Gastroesophageal sphincter (tissue), 4 donors: ENCODE measurements at regions not wholly inside any gene's neighbourhood (a gene's known extent, or its start where the extent isn't known, plus 50 kb on each side); places are given as distances from the start of the nearest gene placed in this dataset.
A peak's percentile ranks its signal among the peaks of the same experiment; 100 is the strongest.

ENCODE experiments used
- ATAC-seq: fragments of 150-250 bp; one replicate; pipeline ENCODE4 v1.9.1; 2016; ENCODE audit warnings: mild to moderate bottlenecking, moderate library complexity
- H3K27ac ChIP-seq, 4 donors: fragments of 200-600 bp; sonication (generic) in 3 of 4; 1 replicate in 3 of 4; 2 replicates in 1 of 4; pipeline ENCODE4 v1.5.1; 2016 to 2019
- H3K27me3 ChIP-seq: fragments of 200-600 bp; sonication (generic); one replicate; pipeline ENCODE4 v1.5.1; 2019
- H3K36me3 ChIP-seq, 2 donors: fragments of 200-600 bp; sonication (generic); one replicate each; pipeline ENCODE4 v1.5.1; 2019; ENCODE audit warnings: control low read depth in 1 of 2
- H3K4me1 ChIP-seq, 3 donors: fragments of 200-600 bp; sonication (generic); 1 replicate in 2 of 3; 2 replicates in 1 of 3; pipeline ENCODE4 v1.5.1; 2016 to 2019; ENCODE audit warnings: control low read depth in 2 of 3
- H3K4me3 ChIP-seq, 2 donors: fragments of 200-600 bp; sonication (generic); one replicate each; pipeline ENCODE4 v1.5.1; 2019; ENCODE audit warnings: mild to moderate bottlenecking in 1 of 2, moderate library complexity in 1 of 2
- H3K9me3 ChIP-seq, 3 donors: fragments of 200-600 bp; sonication (generic); one replicate each; pipeline ENCODE4 v1.5.1; 2017 to 2019; ENCODE audit warnings: control low read depth in 2 of 3
- CTCF ChIP-seq, 4 experiments: fragments of 200-600 bp in 2 of 4; fragments of 450-650 bp in 2 of 4; sonication (generic) in 1 of 4; IDR thresholded peaks; one replicate each; pipeline ENCODE4 v1.5.1; 2017 to 2019; ENCODE audit warnings: antibody characterized with exemption in 4 of 4, mild to moderate bottlenecking in 2 of 4, moderate library complexity in 2 of 4
- EP300 ChIP-seq: sonication (generic); formaldehyde crosslinking; IDR thresholded peaks from one replicate; pipeline ENCODE4 v1.6.1; 2017; ENCODE audit warnings: antibody characterized with exemption, mild to moderate bottlenecking
- POLR2A ChIP-seq, 2 donors: fragments of 450-650 bp; IDR thresholded peaks; one replicate each; pipeline ENCODE4 v1.6.1; 2017; ENCODE audit warnings: antibody characterized with exemption in 2 of 2, mild to moderate bottlenecking in 2 of 2, moderate library complexity in 1 of 2
- POLR2AphosphoS5 ChIP-seq: sonication (generic); formaldehyde crosslinking; IDR thresholded peaks from one replicate; pipeline ENCODE4 v1.6.1; 2017; ENCODE audit warnings: antibody characterized with exemption
- whole genome bisulfite sequencing, 2 donors: methylation state at CpG; one replicate each; pipeline ENCODE4 v1.1.5; 2018; ENCODE audit warnings: low coverage in 1 of 2; 5-methylcytosine and 5-hydroxymethylcytosine counted together

DNA sequence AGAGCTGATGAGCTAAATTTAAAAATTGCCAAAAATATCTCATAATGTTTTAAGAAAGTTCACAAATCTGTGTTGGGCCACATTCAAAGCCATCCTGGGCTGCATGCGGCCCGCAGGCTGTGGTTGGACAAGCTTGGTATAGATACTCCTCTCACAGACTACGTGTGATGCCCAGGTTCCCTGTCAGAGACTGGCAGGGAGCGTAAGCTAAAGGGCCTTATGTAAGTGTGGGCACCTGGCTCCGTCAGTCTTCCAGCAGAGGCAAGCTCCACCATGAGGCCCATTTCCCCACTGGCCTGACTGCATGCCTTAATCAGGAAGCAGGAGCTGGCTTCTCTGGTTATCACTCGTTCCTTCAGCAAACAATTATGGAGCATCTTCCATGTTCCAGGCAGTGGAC, 200.2 kb downstream of the FOXO1 start:
- H3K4me1 ChIP-seq: peaks cover 0 to 7% (median 0%) of the 10 kb centered on the region in 3 donors
- no peak overlapping the region for H3K4me3 ChIP-seq
- no peak overlapping the region for H3K27ac ChIP-seq
- no peak for ATAC-seq
- WGBS, 2 donors: 89% methylated on average over 6 of the region's 6 CpGs; no CpG with 5 or more reads in 1 of the 2 donors
- no peaks in the 10 kb centered on the region for H3K36me3 ChIP-seq
- TF ChIP-seq CTCF (IDR thresholded peaks at IDR 0.05) (no peak), EP300 (no peak)
- H3K9me3 ChIP-seq: no peaks in the 10 kb centered on the region
- H3K27me3 ChIP-seq: no peaks in the 10 kb centered on the region

DNA sequence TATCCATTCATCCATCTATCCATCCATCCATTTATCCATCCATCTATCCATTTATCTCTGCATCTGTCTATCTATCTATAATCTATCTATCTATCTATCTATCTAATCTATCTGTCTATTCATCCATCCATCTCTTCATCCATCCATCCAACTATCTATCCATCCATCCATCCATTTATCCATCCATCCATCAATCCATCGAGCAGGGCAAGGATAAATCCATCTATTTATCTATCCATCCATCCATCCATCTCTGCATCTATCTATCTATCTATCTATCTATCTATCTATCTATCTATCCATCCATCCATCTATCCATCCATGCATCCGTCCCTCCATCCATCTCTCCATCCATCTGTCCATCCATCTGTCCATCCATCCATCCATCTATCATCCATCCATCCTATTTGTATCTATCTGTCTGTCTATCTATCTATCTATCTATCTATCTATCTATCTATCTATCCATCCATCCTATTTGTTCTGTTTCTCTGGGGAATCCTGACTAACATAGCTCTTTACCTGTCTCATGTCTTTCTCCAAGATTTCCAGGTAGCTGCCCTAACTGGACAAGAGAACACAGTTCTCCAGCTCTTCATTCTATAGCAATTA, 198.1 kb downstream of the FOXO1 start:
- 77 to 93% methylated on average over 2 of the region's 2 CpGs for WGBS, 2 donors
- H3K4me1 ChIP-seq: peaks cover 0 to 9% (median 0%) of the 10 kb centered on the region in 3 donors
- H3K36me3 ChIP-seq: no peaks in the 10 kb centered on the region
- no peak overlapping the region for H3K27ac ChIP-seq
- no peaks in the 10 kb centered on the region for H3K27me3 ChIP-seq
- H3K4me3 ChIP-seq: no peak overlapping the region
- no peak for ATAC-seq
- TF ChIP-seq CTCF (IDR thresholded peaks at IDR 0.05): no peak
- TF ChIP-seq EP300: no peak
- TF ChIP-seq POLR2AphosphoS5: no peak
- no peak for TF ChIP-seq POLR2A (IDR thresholded peaks at IDR 0.05)
- H3K9me3 ChIP-seq: no peaks in the 10 kb centered on the region

- Histone ChIP-seq H3K27ac (peak overlapping the region in 3 of 4 donors; percentile 60 to 65 (median 64)), H3K9me3 (no peaks in the 10 kb centered on the region), H3K4me3 (no peak overlapping the region), H3K36me3 (no peaks in the 10 kb centered on the region), H3K4me1 (peaks cover 0 to 9% (median 0%) of the 10 kb centered on the region in 3 donors), H3K27me3 (no peaks in the 10 kb centered on the region)
- WGBS, 2 donors: 85 to 86% methylated on average over 5 to 6 of the region's 12 CpGs
- TF ChIP-seq EP300 (no peak), CTCF (IDR thresholded peaks at IDR 0.05) (no peak), POLR2AphosphoS5 (no peak), POLR2A (IDR thresholded peaks at IDR 0.05) (no peak)
- no peak for ATAC-seq
Measured at GRCh38 chr13:40469581-40470310, 196.7 kb downstream of the FOXO1 start.

DNA sequence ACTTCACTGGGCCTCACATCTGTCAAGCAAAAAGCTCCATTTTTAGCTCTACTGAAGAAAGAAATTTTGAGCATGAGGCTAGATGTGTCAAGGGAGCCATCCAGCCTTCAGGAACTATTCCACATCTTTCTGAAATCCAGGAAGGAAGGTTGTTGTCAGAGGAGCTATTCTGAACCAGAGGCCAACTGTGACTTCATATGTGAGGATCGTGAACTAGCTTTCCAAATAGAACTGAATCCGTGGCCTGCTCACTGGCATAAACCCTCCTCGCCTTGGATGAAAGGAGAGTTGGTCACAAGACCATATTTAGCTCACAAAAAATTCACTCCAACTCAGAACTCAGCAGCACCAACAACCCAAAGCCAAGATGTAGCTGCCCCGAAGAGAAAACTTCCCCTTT, 195.8 kb downstream of the FOXO1 start:
- 38 to 60% methylated on average over 2 to 4 of the region's 4 CpGs for WGBS, 2 donors
- ATAC-seq: peak; percentile 86

DNA sequence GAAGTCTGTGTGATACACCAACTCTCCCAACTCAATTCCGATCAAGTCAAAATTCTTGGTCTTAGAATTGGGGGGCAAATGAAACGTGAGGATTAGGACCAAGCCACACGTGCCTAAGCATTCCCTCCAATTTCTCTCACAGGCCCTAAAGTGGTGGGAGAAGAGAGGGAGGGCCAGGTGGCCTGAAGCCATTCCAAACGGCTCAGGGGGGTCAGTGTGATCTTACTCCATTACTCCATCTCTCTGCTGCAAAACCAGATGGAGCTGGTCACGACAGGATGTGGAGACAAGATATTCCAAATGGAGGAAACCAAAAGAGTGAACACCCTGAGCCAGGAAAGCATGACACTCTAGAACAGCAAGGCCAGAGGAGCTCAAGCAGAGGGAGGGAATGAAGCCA, 195.4 kb downstream of the FOXO1 start:
- Histone ChIP-seq H3K4me3 (no peak overlapping the region), H3K36me3 (no peaks in the 10 kb centered on the region), H3K27me3 (no peaks in the 10 kb centered on the region), H3K9me3 (no peaks in the 10 kb centered on the region), H3K4me1 (peaks cover 0 to 10% (median 0%) of the 10 kb centered on the region in 3 donors), H3K27ac (peak overlapping the region in 3 of 4 donors; percentile 54 to 65 (median 60))
- WGBS, 2 donors: 86 to 87% methylated on average over 4 to 5 of the region's 5 CpGs
- ATAC-seq: peak; percentile 19
- no peak for TF ChIP-seq POLR2AphosphoS5
- no peak for TF ChIP-seq POLR2A (IDR thresholded peaks at IDR 0.05)
- no peak for TF ChIP-seq EP300
- TF ChIP-seq CTCF (IDR thresholded peaks at IDR 0.05): no peak

More for the DNA sequence above, 195.8 kb downstream of the FOXO1 start:
- Histone ChIP-seq H3K27me3 (no peaks in the 10 kb centered on the region), H3K4me3 (no peak overlapping the region), H3K9me3 (no peaks in the 10 kb centered on the region), H3K36me3 (no peaks in the 10 kb centered on the region), H3K27ac (peak overlapping the region in 3 of 4 donors; percentile 60 to 65 (median 64)), H3K4me1 (peaks cover 0 to 9% (median 0%) of the 10 kb centered on the region in 3 donors)
- TF ChIP-seq POLR2A (IDR thresholded peaks at IDR 0.05): no peak
- TF ChIP-seq POLR2AphosphoS5: peak; percentile 7
- no peak for TF ChIP-seq EP300
